AG09309 (cell line): ENCODE measurements at regions not wholly inside any gene's neighbourhood (a gene's known extent, or its start where the extent isn't known, plus 50 kb on each side); places are given as distances from the start of the nearest gene placed in this dataset.

ENCODE experiments used
- DNase-seq: peaks from one replicate; pipeline ENCODE4 v3.0.0-alpha.2; 2010; ENCODE audit warnings: low read depth
- H3K4me3 ChIP-seq: 2 replicates; pipeline ENCODE4 v1.5.1; 2011; ENCODE audit warnings: mild to moderate bottlenecking, low read depth, low read length, moderate library complexity; ENCODE audit not compliant: control insufficient read depth
- TF ChIP-seq, protein P1 (sequence below): IDR thresholded peaks from 2 replicates; pipeline ENCODE4 v1.5.1; 2011; ENCODE audit warnings: mild to moderate bottlenecking, low read depth, low read length, inconsistent platforms; ENCODE audit not compliant: insufficient read depth, control insufficient read depth; ENCODE audit errors: missing control alignments

GRCh38 chr17:71114911-71115668 lies 945.8 kb downstream of the KCNJ2 start:
- DNase-seq = no peak
- TF ChIP-seq, protein P1, sequence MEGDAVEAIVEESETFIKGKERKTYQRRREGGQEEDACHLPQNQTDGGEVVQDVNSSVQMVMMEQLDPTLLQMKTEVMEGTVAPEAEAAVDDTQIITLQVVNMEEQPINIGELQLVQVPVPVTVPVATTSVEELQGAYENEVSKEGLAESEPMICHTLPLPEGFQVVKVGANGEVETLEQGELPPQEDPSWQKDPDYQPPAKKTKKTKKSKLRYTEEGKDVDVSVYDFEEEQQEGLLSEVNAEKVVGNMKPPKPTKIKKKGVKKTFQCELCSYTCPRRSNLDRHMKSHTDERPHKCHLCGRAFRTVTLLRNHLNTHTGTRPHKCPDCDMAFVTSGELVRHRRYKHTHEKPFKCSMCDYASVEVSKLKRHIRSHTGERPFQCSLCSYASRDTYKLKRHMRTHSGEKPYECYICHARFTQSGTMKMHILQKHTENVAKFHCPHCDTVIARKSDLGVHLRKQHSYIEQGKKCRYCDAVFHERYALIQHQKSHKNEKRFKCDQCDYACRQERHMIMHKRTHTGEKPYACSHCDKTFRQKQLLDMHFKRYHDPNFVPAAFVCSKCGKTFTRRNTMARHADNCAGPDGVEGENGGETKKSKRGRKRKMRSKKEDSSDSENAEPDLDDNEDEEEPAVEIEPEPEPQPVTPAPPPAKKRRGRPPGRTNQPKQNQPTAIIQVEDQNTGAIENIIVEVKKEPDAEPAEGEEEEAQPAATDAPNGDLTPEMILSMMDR = no peak
- H3K4me3 ChIP-seq = no peak overlapping the region

- TF ChIP-seq, protein P1 = no peak
These were observed 946.3 kb downstream of the KCNJ2 start for GRCh38 chr17:71115669-71115972.

DNA sequence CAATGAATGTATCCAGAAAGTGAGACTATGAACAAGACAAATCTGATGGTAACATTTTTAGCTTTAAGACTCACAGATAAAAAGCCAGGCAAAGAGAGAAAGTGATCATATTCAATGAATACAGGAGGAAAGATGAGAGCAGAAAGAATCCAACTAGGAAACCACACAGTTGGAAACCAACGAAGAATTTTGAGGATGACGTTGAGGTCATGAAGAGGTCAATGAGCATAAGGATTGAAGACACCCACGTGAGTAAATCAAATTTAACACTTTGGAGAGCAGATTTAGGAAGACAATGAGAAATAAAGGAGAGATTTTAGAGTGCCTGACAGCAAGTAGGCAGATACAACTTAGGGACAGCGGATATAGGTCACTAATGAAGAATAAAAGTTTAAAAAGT lies 948.1 kb downstream of the KCNJ2 start:
- TF ChIP-seq, protein P1 = no peak
- no peak overlapping the region for H3K4me3 ChIP-seq
- no peak for DNase-seq

More at GRCh38 chr17:71115669-71115972, 946.3 kb downstream of the KCNJ2 start:
- no peak overlapping the region for H3K4me3 ChIP-seq
- DNase-seq = peak; percentile 18

DNA sequence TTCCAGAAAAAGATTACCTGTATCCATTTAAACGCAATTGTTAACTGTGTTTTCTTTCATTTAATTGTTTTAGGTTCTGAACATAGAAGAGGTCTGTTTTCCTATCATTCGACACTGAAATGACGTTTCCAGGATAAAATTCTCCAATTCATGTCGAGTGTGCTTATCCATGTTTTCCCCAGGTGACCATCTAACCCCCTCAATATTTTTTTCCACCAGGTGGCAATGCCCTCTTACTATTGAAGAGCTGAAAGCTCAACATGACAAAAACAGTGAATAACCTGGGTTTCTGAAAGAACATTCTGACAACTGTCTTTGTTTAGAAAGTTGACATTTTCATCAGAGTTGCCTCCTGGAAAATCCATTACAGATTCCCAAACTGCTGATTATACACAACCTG lies 948.7 kb downstream of the KCNJ2 start:
- no peak overlapping the region for H3K4me3 ChIP-seq
- TF ChIP-seq, protein P1 = no peak
- no peak for DNase-seq

DNA sequence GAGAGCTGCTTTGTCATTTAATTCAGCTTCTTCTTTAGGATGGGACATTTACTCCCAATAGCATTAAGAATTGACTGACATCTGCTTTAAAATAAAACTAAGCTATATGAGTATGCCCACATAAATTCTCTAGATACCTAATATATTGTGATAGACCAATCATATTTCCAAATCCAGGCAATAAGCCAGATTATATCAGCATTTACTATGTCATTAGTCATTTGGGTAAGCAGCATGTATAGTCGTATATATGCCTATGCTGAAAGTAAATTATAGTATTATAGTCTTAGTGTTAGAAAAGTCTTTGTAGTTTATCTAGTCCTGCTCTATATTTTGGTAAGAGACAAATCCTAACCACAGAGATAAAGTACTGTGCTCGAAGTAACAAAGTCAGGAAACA lies 958.1 kb downstream of the KCNJ2 start:
- TF ChIP-seq, protein P1 = no peak
- no peak for DNase-seq
- no peak overlapping the region for H3K4me3 ChIP-seq

GRCh38 chr17:71142333-71142732 lies 973.0 kb downstream of the KCNJ2 start:
- DNase-seq = no peak
- TF ChIP-seq, protein P1 = no peak
- no peak overlapping the region for H3K4me3 ChIP-seq
